ENCODE measurements at regions not wholly inside any gene's neighbourhood (a gene's known extent, or its start where the extent isn't known, plus 50 kb on each side); places are given as distances from the start of the nearest gene placed in this dataset.

GRCh38 chr10:109592391-109592790 is 330.9 kb downstream of the XPNPEP1 start:
- FAIRE-seq, result no peak
- no peak overlapping the region for H3K4ac ChIP-seq (replicated peaks; ENCODE audit: insufficient read length, low read depth, low read length)

More at GRCh38 chr10:109592391-109592790, 330.9 kb downstream of the XPNPEP1 start:
- Histone ChIP-seq H3K27me3 (replicated peaks in 1 of 4; ENCODE audit: control insufficient read depth in 3 of 4, extremely low read depth in 1 of 4, insufficient read depth in 3 of 4, low read length in 3 of 4) (no peaks in the 10 kb centered on the region), H3K23ac (ENCODE audit: insufficient read length) (no peak overlapping the region), H3K9ac (replicated peaks in 1 of 4; ENCODE audit: extremely low read depth in 1 of 4, low read depth in 3 of 4, low read length in 3 of 4) (no peak overlapping the region), H3K14ac (ENCODE audit: insufficient read length) (no peak overlapping the region), H4K8ac (ENCODE audit: extremely low read depth, insufficient read depth, low read length) (no peak overlapping the region), H2BK20ac (ENCODE audit: low read length) (no peak overlapping the region), H3K79me2 (ENCODE audit: control insufficient read depth in 1 of 2, insufficient read depth in 2 of 2, low read length in 2 of 2) (no peaks in the 10 kb centered on the region), H3K4me3 (ENCODE audit: extremely low read depth in 1 of 4, insufficient read depth in 2 of 4, low read depth in 3 of 4, low read length in 4 of 4) (no peak overlapping the region), H3K9me3 (ENCODE audit: insufficient read depth in 2 of 2, low read depth in 1 of 2, low read length in 1 of 2) (0 out of 4 replicates have a peak, but pooled peaks cover 0 to 2% of the 10 kb centered on the region in 2 experiments), H4K20me1 (replicated peaks in 1 of 2; ENCODE audit: control insufficient read depth in 1 of 2, insufficient read depth in 2 of 2, low read length in 2 of 2) (no peaks in the 10 kb centered on the region), H3K79me1 (ENCODE audit: low read depth, low read length) (no peaks in the 10 kb centered on the region), H3K56ac (replicated peaks; ENCODE audit: insufficient read length, low read depth, low read length) (no peak overlapping the region), H4K5ac (ENCODE audit: insufficient read length, low read depth, low read length) (no peak overlapping the region), H3K4me1 (replicated peaks in 1 of 4; ENCODE audit: control insufficient read depth in 3 of 4, insufficient read depth in 4 of 4, low read length in 3 of 4) (no peaks in the 10 kb centered on the region), H3K4me2 (ENCODE audit: insufficient read depth in 1 of 2, low read depth in 2 of 2, low read length in 2 of 2) (no peak overlapping the region), H2BK12ac (ENCODE audit: low read depth, low read length) (no peak overlapping the region), H2BK5ac (ENCODE audit: low read depth, low read length) (no peak overlapping the region), H4K91ac (replicated peaks; ENCODE audit: insufficient read length, low read length) (no peak overlapping the region), H3K18ac (ENCODE audit: extremely low read depth, low read length) (no peak overlapping the region), H3K36me3 (ENCODE audit: control insufficient read depth in 2 of 4, insufficient read depth in 4 of 4, low read length in 3 of 4) (no peaks in the 10 kb centered on the region), H2AK5ac (ENCODE audit: low read depth, low read length) (no peak overlapping the region), H2BK120ac (replicated peaks; ENCODE audit: low read depth, low read length) (no peak overlapping the region), H2AFZ (ENCODE audit: low read length) (no peak overlapping the region), H3K27ac (ENCODE audit: low read depth, low read length) (no peak overlapping the region), H2BK15ac (ENCODE audit: low read length) (no peak overlapping the region), H3K23me2 (ENCODE audit: low read depth, low read length) (no peaks in the 10 kb centered on the region)
- CTCF ChIA-PET (ENCODE audit: partially characterized antibody), result interaction anchor here (0.5 kb wide), 1 partner anchor 360 kb away, joined by 3 read pairs; no protein-coding TSS in a partner anchor
- WGBS, 2 experiments (ENCODE audit: extremely low coverage in 1 of 2, insufficient coverage in 1 of 2, insufficient read length in 1 of 2, insufficient replicate concordance in 2 of 2, low coverage in 1 of 2, low lambda C conversion rate in 2 of 2, missing lambda C conversion rate in 1 of 2), result 92% methylated on average over 3 of the region's 3 CpGs; no CpG with 5 or more reads in 1 of the 2 experiments
- POLR2A ChIA-PET (ENCODE audit: partially characterized antibody), result no interaction called here
- TF ChIP-seq KDM4A (IDR thresholded peaks at IDR 0.05; ENCODE audit: low read depth, low read length, severe bottlenecking), result no peak
- TF ChIP-seq CEBPB (IDR thresholded peaks at IDR 0.05; ENCODE audit: low read depth, low read length), result no peak
- no peak for TF ChIP-seq POLR2AphosphoS5 (IDR thresholded peaks at IDR 0.05; ENCODE audit: low read depth, low read length)
- no peak for TF ChIP-seq HDAC6 (IDR thresholded peaks at IDR 0.05; ENCODE audit: low read depth, low read length)
- TF ChIP-seq NANOG (IDR thresholded peaks at IDR 0.05; ENCODE audit: insufficient read depth, low read depth, low read length, poor library complexity, severe bottlenecking), result no peak
- no peak for TF ChIP-seq PHF8 (conservative IDR thresholded peaks at IDR 0.05; ENCODE audit: low read depth, low read length)
- no peak for TF ChIP-seq ATF3 (IDR thresholded peaks at IDR 0.05; ENCODE audit: insufficient read depth, low read depth, low read length)
- TF ChIP-seq SIRT6 (IDR thresholded peaks at IDR 0.05; ENCODE audit: low read length), result no peak
- no peak for TF ChIP-seq SIX5 (IDR thresholded peaks at IDR 0.05; ENCODE audit: low read depth, low read length)
- no peak for TF ChIP-seq TCF12 (IDR thresholded peaks at IDR 0.05; ENCODE audit: low read depth, low read length)
- TF ChIP-seq ZNF274 (IDR thresholded peaks at IDR 0.05; ENCODE audit: borderline replicate concordance, extremely low read depth, low read length), result no peak
- TF ChIP-seq YY1 (IDR thresholded peaks at IDR 0.05; ENCODE audit: low read depth, low read length), result no peak
- TF ChIP-seq KDM5A (IDR thresholded peaks at IDR 0.05; ENCODE audit: low read length), result no peak
- no peak for TF ChIP-seq TEAD4 (IDR thresholded peaks at IDR 0.05; ENCODE audit: low read depth, low read length)
- TF ChIP-seq EGR1 (IDR thresholded peaks at IDR 0.05; ENCODE audit: borderline replicate concordance, low read depth, low read length), result no peak
- DNase-seq (ENCODE audit: low read depth in 1 of 2, low spot score in 2 of 2), result no peak
